NCI-H2081 treated with DMSO at 0.1 percent for 48 hours (cell line): ENCODE measurements at regions not wholly inside any gene's neighbourhood (a gene's known extent, or its start where the extent isn't known, plus 50 kb on each side); places are given as distances from the start of the nearest gene placed in this dataset.
A peak's percentile ranks its signal among the peaks of the same experiment; 100 is the strongest.

ENCODE experiments used
- DNase-seq: peaks from one replicate; lab custom pipeline; 2025; lab: John Stamatoyannopoulos, UW

DNA sequence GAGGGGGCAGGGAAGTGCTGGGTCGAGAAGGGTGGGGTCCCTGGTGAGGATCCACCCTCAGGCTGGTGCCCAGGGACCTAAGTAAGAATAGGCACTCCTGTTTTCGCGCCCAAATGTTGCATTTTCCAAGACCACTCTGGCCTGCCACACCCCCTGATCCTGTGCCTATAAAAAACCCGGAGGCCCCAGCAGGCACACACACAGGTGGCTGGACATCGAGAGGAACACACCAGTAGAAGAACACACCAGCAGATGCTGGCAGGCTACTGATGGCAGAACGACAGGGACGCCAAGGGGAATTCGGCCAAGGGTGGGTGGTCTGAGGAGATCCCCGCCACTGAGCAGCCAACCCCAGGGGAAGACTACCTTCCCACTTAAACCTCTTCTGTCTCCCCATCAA is 633.9 kb upstream of the POT1 start:
- no peak for DNase-seq

GRCh38 chr7:125561006-125561405 is 631.4 kb upstream of the POT1 start:
- DNase-seq = no peak

DNA sequence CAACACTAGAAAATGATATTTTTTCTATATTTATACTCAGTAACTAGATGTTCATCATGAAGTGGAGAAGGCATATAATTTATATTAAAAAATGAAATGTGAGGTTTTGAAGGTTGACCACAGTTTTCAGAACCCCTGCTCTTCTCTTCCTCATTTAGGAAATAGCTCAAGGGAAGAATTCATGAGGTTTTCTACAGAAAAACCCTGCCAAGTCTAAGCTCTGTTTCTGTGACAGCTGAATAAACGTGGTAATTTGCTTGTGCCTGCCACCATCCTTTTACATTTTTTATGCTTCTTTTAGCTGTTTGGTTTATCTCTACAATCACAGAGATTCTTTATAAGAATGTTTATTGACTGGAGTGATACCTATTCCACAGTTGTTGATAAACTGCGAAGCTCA is 630.3 kb upstream of the POT1 start:
- no peak for DNase-seq

GRCh38 chr7:125555916-125556315 is 626.3 kb upstream of the POT1 start:
- no peak for DNase-seq

- no peak for DNase-seq
Measured at GRCh38 chr7:125551008-125551407, 621.4 kb upstream of the POT1 start.

DNA sequence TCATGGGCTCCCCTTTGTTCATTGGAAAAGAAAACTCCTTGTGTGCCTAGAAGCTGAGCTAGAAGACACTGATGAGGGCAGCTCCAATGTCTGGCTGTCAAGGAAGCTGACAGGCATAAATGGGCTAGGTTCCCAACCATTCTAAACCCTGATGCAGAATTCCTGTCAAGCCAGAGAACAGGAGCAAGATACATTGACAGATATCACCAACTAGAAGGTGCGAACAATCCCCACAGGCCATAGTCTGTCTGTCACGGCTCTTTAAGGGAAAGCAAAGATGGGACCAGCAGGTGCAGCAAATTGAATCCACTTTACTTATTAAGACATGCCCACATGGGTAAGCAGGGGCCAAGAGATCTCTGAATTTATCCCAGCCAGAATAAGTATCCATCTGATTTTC is 617.9 kb upstream of the POT1 start:
- no peak for DNase-seq

- DNase-seq = no peak
Measured at GRCh38 chr7:125530553-125530952, 600.9 kb upstream of the POT1 start.

DNA sequence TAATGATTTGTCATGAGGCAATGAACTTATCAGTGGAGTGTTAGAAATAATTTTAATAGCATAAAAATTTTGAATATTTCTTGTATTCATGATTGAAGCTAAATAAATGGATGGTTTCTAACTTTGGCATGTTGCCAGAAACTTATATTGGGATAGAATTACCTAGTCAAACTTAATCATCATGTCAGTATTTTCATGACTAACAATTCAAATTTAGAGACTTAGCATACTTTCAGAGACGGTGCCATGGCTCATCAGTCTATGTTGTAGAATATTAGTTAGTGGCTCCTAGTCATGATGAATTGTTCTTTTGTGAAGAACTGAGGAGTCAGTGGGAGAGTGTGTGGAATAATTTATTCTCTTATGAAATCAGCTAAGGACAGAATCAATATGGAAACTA is 599.6 kb upstream of the POT1 start:
- no peak for DNase-seq

DNA sequence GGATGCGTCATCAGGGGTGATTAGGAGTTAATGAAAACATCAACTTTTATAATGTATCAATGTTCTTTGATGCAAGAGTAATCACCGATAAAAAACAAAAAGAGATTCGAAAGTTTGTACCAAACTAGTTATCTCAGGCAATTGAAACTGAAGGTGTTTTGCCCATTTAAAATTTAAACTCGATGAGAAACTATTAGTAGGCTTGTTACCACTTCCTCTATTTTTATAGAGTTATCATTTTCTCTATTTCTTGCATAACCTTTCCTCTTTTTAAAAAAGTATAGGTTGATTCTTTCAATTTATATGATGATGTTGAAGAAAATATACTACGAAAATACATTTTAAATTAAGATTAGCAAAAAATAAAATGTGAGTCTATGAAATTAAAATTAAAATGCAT is 597.3 kb upstream of the POT1 start:
- no peak for DNase-seq

- DNase-seq = no peak
Measured at GRCh38 chr7:125526092-125526491, 596.5 kb upstream of the POT1 start.

GRCh38 chr7:125516194-125516593 is 586.6 kb upstream of the POT1 start:
- peak; percentile 80 for DNase-seq

DNA sequence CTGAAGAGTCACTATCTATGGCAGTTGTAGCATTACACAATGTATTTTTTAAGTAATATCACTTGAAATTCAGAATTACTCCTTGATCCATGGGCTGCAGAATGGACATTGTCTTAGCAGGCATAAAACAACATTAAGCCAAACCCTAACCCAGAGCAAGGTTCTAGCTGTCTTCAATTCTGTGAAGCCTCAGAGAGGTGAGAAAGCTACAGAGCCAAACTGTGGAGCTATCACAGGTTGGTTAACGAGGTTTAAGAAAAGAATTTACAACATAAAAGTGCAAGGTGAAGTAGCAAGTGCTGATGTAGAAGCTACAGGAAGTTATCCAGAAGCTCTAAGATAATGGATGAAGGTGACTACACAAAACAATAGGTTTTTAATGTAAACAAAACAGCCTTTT is 582.7 kb upstream of the POT1 start:
- DNase-seq = no peak

- DNase-seq = no peak
Measured at GRCh38 chr7:125511310-125511709, 581.7 kb upstream of the POT1 start.

DNA sequence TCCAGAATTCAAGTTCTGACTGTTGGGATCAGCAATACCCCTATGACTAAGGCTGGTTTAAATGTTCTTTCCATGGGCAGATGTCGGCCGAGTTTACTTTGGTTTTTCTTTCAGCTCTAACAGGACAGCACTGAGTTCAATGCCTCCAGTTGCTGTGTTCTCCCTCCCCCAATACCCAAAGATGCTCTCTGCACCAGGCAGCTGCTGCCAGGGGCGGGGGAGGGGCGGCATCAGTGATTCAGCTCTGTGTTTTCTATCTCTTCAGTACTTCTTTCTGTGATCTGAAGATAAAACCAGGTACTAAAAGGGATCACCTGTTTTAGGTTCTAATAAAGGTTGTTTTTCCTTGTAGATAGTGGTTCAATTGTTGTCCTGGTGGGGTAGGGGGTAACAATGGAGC is 576.7 kb upstream of the POT1 start:
- no peak for DNase-seq

- DNase-seq = no peak
Measured at GRCh38 chr7:125504848-125505247, 575.2 kb upstream of the POT1 start.

DNA sequence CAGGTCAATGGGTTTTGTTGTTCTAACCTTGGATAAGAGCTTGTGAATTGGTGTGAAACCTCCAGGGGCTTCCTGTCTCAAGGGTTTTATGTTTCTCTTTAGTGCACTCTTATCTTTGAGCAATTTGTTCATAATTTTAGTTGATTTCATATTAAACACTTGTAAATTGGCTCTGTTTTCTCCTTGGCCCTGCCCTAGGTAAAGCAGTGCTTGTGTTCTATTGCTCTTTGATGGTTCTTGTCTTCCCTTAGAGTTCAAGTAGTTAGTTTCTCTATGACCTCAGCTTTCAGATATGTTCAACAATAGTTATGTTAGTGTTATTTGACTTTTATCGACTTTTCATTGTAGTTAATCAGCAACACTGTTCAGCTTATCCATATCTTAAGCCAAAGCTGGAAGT is 566.4 kb upstream of the POT1 start:
- no peak for DNase-seq

DNA sequence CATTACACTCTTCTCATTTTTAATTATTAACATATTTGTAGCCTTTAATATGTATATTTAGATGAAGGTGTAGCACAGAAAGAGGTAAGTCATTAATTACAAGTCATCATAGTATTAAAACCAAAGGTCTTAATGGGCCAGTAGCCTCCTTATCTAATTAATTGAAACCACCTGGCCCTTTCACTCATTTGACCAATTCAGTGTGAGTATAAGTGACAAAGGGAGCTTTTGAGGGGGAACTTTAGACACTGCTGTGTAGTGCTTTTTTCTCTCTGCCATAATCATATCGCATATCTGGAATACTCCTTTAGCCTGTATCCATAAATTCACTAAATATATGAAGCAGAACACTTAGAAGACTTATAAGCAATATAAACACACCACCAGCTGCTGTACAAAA is 562.9 kb upstream of the POT1 start:
- no peak for DNase-seq

DNA sequence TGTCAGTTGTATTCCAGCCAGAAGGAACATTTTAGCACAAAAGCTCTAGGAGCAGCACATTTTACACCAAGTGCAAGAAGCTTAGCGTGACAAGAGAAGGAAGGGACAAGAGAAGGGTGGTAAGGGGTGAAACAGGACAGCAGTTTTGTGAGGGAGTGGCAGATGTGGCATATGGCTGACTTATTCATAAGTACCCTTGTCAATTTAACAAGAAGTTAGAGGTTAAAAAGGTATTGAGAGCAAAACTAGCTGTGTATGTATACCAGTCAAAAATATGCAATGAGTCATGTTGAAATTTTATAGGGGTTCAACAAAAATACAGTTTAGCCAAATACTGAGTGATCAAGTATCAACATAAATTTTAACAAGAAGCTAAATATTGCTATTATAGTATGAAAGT is 561.5 kb upstream of the POT1 start:
- DNase-seq = no peak

- no peak for DNase-seq
Measured at GRCh38 chr7:125490167-125490566, 560.5 kb upstream of the POT1 start.

- DNase-seq = no peak
Measured at GRCh38 chr7:125485223-125485622, 555.6 kb upstream of the POT1 start.

DNA sequence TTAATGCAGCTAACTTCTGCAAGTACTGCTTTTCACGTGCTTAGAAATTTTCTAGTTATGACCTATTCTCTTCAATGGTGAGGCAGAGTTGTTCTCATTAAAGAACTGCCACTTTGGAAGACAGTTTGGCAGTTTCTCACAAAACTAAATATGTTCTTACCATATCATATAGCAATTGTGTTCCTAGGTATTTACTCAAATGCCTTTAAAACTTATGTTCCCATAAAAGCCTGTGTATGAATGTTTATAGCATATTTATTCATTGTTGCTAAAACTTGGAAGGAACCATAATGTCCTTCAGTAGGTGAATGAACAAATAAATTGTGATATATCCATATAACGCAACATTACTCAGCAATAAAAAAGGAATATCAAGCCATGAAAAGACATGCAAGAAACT is 555.1 kb upstream of the POT1 start:
- no peak for DNase-seq

GRCh38 chr7:125481323-125481722 is 551.7 kb upstream of the POT1 start:
- DNase-seq = no peak

DNA sequence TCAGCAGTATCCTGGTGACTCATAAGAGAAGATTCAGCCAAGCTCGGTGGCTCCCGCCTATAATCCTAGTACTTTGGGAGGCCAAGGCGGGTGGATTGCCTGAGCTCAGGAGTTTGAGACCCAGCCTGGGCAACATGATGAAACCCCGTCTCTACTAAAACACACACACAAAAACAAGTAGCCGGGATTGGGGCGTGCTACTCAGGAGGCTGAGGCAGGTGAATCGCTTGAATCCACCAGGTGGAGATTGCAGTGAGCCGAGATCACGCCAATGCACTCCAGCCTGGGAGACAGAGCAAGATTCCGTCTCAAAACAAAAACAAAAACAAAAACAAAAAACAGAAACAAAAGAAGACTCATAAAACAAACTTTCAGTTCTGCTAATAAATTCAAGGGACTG is 551.1 kb upstream of the POT1 start:
- DNase-seq = no peak

DNA sequence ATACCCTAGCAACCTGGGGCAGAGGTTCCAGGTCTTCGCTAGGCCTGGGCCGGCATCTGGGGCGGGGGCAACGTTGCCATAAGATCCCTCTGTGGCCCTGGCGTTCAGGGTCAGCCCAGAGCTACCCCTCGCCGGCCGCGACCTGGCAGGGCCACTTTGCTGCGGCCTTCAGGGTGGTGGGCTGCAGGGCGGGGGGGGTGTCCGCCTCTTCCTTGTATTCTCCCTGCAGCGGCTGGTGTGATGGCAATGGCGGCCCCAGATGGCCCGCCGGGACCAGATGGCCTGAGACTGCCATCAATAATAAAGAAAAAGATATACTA is 539.2 kb upstream of the POT1 start:
- no peak for DNase-seq
